Psoas muscle (tissue), 7 donors: ENCODE measurements at regions not wholly inside any gene's neighbourhood (a gene's known extent, or its start where the extent isn't known, plus 50 kb on each side); places are given as distances from the start of the nearest gene placed in this dataset.

Experiments used
- ATAC-seq, 4 donors: fragments of 200-7000 bp; cut with Tn5 transposase; one replicate each; pipeline ENCODE4 v1.9.1; 2020; ENCODE audit warnings: moderate library complexity in 3 of 4, mild to moderate bottlenecking in 2 of 4
- DNase-seq, 2 donors: peaks; one replicate each; pipeline ENCODE4 v3.0.0-alpha.2; 2020
- H3K27ac ChIP-seq: fragments of 200-600 bp; one replicate; pipeline ENCODE4 v1.8.0; 2022
- H3K27me3 ChIP-seq, 3 donors: fragments of 200-600 bp in 1 of 3; one replicate each; pipeline versions ENCODE4 v1.6.1 to v1.8.0; 2013 to 2022; ENCODE audit warnings: low read length in 2 of 3, mild to moderate bottlenecking in 2 of 3, moderate library complexity in 1 of 3; ENCODE audit not compliant: insufficient read depth in 3 of 3
- H3K36me3 ChIP-seq, 2 donors: fragments of 200-600 bp in 1 of 2; one replicate each; pipeline versions ENCODE4 v1.6.1 to v1.8.0; 2013 to 2022; ENCODE audit warnings: low read depth in 1 of 2, mild to moderate bottlenecking in 1 of 2, moderate library complexity in 1 of 2; ENCODE audit not compliant: insufficient read depth in 1 of 2
- H3K4me1 ChIP-seq: fragments of 200-600 bp; one replicate; pipeline ENCODE4 v1.8.0; 2022
- H3K4me3 ChIP-seq: fragments of 200-600 bp; one replicate; pipeline ENCODE4 v1.8.0; 2022; ENCODE audit warnings: mild to moderate bottlenecking
- H3K9me3 ChIP-seq: fragments of 200-600 bp; one replicate; pipeline ENCODE4 v1.8.0; 2022
- CTCF ChIP-seq: fragments of 200-600 bp; IDR thresholded peaks from one replicate; pipeline ENCODE4 v1.8.0; 2022; ENCODE audit warnings: antibody characterized with exemption
- WGBS, 3 donors: extraction: QIAGEN DNeasy Blood & Tissue Kit; methylation state at CpG; one replicate each; pipeline versions ENCODE4 v1.1.6 to v1.1.7; 2013; 5-methylcytosine and 5-hydroxymethylcytosine counted together
- intact Hi-C, 2 donors: fragments of 100-400 bp; cut with DNase I; formaldehyde crosslinking; loops; one replicate each; pipeline versions ENCODE4 v1.11.0 to v1.14.2; 2022
- donor health status: healthy with polysubstance abuse.
- donor health status: DM: no; HTN: no; CAD: no; lungs with moderate emphysema.
- donor health status: Bipolar disorder and iron deficiency.
- donor health status: healthy.
- donor health status: DM: yes; HTN: yes; CAD: no.
- donor health status: DM: no; HTN: no; CAD: no.
- donor health status: DM: yes; HTN: yes; CAD: no.

- H3K36me3 ChIP-seq = no peaks in the 10 kb centered on the region
- no peak overlapping the region for H3K27ac ChIP-seq
- ATAC-seq (no peak), DNase-seq (no peak)
- H3K9me3 ChIP-seq = no peaks in the 10 kb centered on the region
- intact Hi-C loops = no loop called here
- no peak for TF ChIP-seq CTCF
- no peaks in the 10 kb centered on the region for H3K4me1 ChIP-seq
- WGBS, 3 donors = 58 to 80% (median 70%) methylated on average over 4 of the region's 4 CpGs
- H3K27me3 ChIP-seq = no peaks in the 10 kb centered on the region
- H3K4me3 ChIP-seq = no peak overlapping the region
Measured at GRCh38 chrX:34560180-34560579, 96.9 kb downstream of the TMEM47 start.

GRCh38 chrX:34559325-34559724, 97.8 kb downstream of the TMEM47 start:
- Histone ChIP-seq H3K36me3 (no peaks in the 10 kb centered on the region), H3K4me1 (no peaks in the 10 kb centered on the region), H3K27me3 (no peaks in the 10 kb centered on the region), H3K4me3 (no peak overlapping the region), H3K27ac (no peak overlapping the region), H3K9me3 (no peaks in the 10 kb centered on the region)
- ATAC-seq (no peak), DNase-seq (no peak)
- 59 to 88% (median 80%) methylated on average over 1 of the region's 1 CpG for WGBS, 3 donors
- TF ChIP-seq CTCF = no peak
- intact Hi-C loops = no loop called here

- Histone ChIP-seq H3K4me1 (no peaks in the 10 kb centered on the region), H3K9me3 (no peaks in the 10 kb centered on the region), H3K27me3 (no peaks in the 10 kb centered on the region), H3K36me3 (no peaks in the 10 kb centered on the region), H3K4me3 (no peak overlapping the region), H3K27ac (no peak overlapping the region)
- ATAC-seq (no peak), DNase-seq (no peak)
- no peak for TF ChIP-seq CTCF
- intact Hi-C loops = no loop called here
- 55 to 87% (median 77%) methylated on average over 1 of the region's 1 CpG for WGBS, 3 donors
Measured at GRCh38 chrX:34557733-34558132, 99.4 kb downstream of the TMEM47 start.

- 80 to 96% (median 95%) methylated on average over 6 of the region's 6 CpGs for WGBS, 3 donors
- Histone ChIP-seq H3K4me3 (no peak overlapping the region), H3K9me3 (no peaks in the 10 kb centered on the region), H3K4me1 (no peaks in the 10 kb centered on the region), H3K27ac (no peak overlapping the region), H3K36me3 (no peaks in the 10 kb centered on the region), H3K27me3 (no peaks in the 10 kb centered on the region)
- intact Hi-C loops = no loop called here
- TF ChIP-seq CTCF = no peak
- DNase-seq = no peak
- ATAC-seq = no peak
Measured at GRCh38 chrX:34555481-34555880, 101.6 kb downstream of the TMEM47 start.

- ATAC-seq (no peak), DNase-seq (no peak)
- H3K27me3 ChIP-seq = no peaks in the 10 kb centered on the region
- TF ChIP-seq CTCF = no peak
- 37 to 58% (median 56%) methylated on average over 4 of the region's 4 CpGs for WGBS, 3 donors
- no peaks in the 10 kb centered on the region for H3K36me3 ChIP-seq
- no peak overlapping the region for H3K4me3 ChIP-seq
- intact Hi-C loops = no loop called here
- H3K9me3 ChIP-seq = no peaks in the 10 kb centered on the region
- H3K27ac ChIP-seq = no peak overlapping the region
- H3K4me1 ChIP-seq = no peaks in the 10 kb centered on the region
Measured at GRCh38 chrX:34546366-34546765, 110.7 kb downstream of the TMEM47 start.
